K562 (cell line): ENCODE measurements at regions not wholly inside any gene's neighbourhood (a gene's known extent, or its start where the extent isn't known, plus 50 kb on each side); places are given as distances from the start of the nearest gene placed in this dataset.
A peak's percentile ranks its signal among the peaks of the same experiment; 100 is the strongest.

ENCODE experiments used
- ARNT ChIP-seq, 2 experiments: fragments of 450-650 bp; IDR thresholded peaks; 2 replicates each; pipeline ENCODE4 v1.6.1; 2016; ENCODE audit warnings: mild to moderate bottlenecking in 1 of 2
- CBX3 ChIP-seq, 2 experiments: IDR thresholded peaks; 1 replicate in 1 of 2; 2 replicates in 1 of 2; pipeline ENCODE4 v1.6.1; 2012; ENCODE audit warnings: inconsistent platforms in 2 of 2, low read length in 2 of 2, borderline replicate concordance in 1 of 2, control low read depth in 1 of 2
- FOXA1 ChIP-seq: fragments of 450-650 bp; IDR thresholded peaks from 2 replicates; pipeline ENCODE4 v1.6.1; 2016; ENCODE audit warnings: mild to moderate bottlenecking, borderline replicate concordance
- FOXP1 ChIP-seq: sonication (generic); formaldehyde crosslinking; IDR thresholded peaks from 2 replicates; pipeline ENCODE4 v1.8.0; 2022; ENCODE audit warnings: mild to moderate bottlenecking, missing genetic modification reagents
- GTF2E2 ChIP-seq: fragments of 200-800 bp; sonication (Bioruptor generic); IDR thresholded peaks from 2 replicates; pipeline ENCODE4 v1.6.1; 2016; ENCODE audit warnings: missing genetic modification characterization, missing compliant biosample characterization
- L3MBTL2 ChIP-seq: fragments of 450-650 bp; IDR thresholded peaks from 2 replicates; pipeline ENCODE4 v1.6.1; 2016; ENCODE audit warnings: mild to moderate bottlenecking, moderate library complexity
- NFE2L1 ChIP-seq: fragments of 450-650 bp; IDR thresholded peaks from 2 replicates; pipeline ENCODE4 v1.6.1; 2016; ENCODE audit warnings: missing genetic modification characterization, low read depth, mild to moderate bottlenecking, missing compliant biosample characterization, moderate library complexity, borderline replicate concordance
- POLR2A ChIP-seq: fragments of 450-650 bp; conservative IDR thresholded peaks from 2 replicates; pipeline ENCODE4 v1.6.1; 2016
- RHOXF2B ChIP-seq: fragments of 250-450 bp; sonication (Bioruptor Pico); conservative IDR thresholded peaks from 2 replicates; pipeline ENCODE4 v1.5.1; 2021
- TRIM24 ChIP-seq, 2 experiments: fragments of 450-650 bp; IDR thresholded peaks; 2 replicates each; pipeline ENCODE4 v1.6.1; 2016
- ZFP1 ChIP-seq: fragments of 450-650 bp; formaldehyde crosslinking; IDR thresholded peaks from 2 replicates; pipeline ENCODE4 v1.4.0; 2020; ENCODE audit warnings: mild to moderate bottlenecking, mixed read lengths
- TF ChIP-seq, protein P1 (sequence below), 3 experiments: IDR thresholded peaks in 2 of 3; conservative IDR thresholded peaks in 1 of 3; 2 replicates each; pipeline ENCODE4 v1.5.1; 2011 to 2012; ENCODE audit warnings: low read length in 3 of 3, mild to moderate bottlenecking in 3 of 3, control low read depth in 2 of 3, improper control_type of control experiment in 1 of 3, inconsistent platforms in 1 of 3, low read depth in 1 of 3, mixed read lengths in 1 of 3, moderate library complexity in 1 of 3; ENCODE audit not compliant: insufficient read depth in 2 of 3

DNA sequence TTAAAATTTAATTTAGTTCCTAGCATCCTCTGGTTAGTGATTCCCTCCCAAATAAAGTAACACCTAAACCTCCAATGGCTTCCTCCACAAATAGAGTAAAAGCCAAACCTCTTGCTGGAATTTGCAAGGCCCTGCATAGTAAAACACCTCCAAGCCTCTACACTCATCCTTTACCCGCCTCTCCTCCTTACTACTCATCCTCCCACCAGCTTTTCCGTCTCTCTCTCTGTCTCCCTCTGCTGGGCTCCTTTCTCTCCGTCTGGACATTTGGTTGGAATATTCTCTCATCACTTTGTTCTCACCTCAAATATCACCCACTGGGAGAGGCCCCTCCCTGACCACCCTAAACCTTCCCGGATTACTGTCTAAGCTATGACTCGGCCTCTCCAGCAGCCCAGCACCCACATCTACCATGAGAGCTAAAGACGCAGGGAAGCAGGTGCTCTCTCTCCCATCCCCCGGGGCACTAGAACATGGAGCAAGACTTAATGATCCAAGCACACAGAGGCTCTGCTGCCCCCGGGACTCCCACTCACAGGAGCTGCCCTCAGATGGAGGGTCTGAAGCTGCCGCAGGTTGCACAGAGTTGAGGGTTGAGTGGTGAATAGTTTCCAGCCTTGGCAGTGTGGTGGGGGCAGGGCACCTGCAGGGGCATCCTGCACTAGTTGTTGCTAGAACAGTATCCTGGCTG, 167.2 kb downstream of the FBXO15 start:
- TF ChIP-seq CBX3 (IDR thresholded peaks at IDR 0.05; ENCODE audit: borderline replicate concordance in 1 of 2, low read length in 2 of 2), result no peak
- no peak for TF ChIP-seq RHOXF2B (CRISPR knock-in tag)
- TF ChIP-seq FOXP1 (CRISPR knock-in tag), result no peak
- TF ChIP-seq NFE2L1 (tag), result no peak
- no peak for TF ChIP-seq ZFP1 (CRISPR knock-in tag)
- TF ChIP-seq GTF2E2, result no peak
- TF ChIP-seq, protein P1, sequence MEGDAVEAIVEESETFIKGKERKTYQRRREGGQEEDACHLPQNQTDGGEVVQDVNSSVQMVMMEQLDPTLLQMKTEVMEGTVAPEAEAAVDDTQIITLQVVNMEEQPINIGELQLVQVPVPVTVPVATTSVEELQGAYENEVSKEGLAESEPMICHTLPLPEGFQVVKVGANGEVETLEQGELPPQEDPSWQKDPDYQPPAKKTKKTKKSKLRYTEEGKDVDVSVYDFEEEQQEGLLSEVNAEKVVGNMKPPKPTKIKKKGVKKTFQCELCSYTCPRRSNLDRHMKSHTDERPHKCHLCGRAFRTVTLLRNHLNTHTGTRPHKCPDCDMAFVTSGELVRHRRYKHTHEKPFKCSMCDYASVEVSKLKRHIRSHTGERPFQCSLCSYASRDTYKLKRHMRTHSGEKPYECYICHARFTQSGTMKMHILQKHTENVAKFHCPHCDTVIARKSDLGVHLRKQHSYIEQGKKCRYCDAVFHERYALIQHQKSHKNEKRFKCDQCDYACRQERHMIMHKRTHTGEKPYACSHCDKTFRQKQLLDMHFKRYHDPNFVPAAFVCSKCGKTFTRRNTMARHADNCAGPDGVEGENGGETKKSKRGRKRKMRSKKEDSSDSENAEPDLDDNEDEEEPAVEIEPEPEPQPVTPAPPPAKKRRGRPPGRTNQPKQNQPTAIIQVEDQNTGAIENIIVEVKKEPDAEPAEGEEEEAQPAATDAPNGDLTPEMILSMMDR (IDR thresholded peaks at IDR 0.05 in 2 of 3, conservative IDR thresholded peaks at IDR 0.05 in 1 of 3; ENCODE audit: insufficient read depth in 2 of 3, low read depth in 1 of 3, low read length in 3 of 3), result peak; percentile 31 to 56 (median 52)
- TF ChIP-seq POLR2A, result no peak
- no peak for TF ChIP-seq TRIM24 (IDR thresholded peaks at IDR 0.05)
- no peak for TF ChIP-seq FOXA1
- TF ChIP-seq L3MBTL2, result no peak
- TF ChIP-seq ARNT (IDR thresholded peaks at IDR 0.05), result no peak
